Keratinocyte (primary cell): ENCODE measurements at regions not wholly inside any gene's neighbourhood (a gene's known extent, or its start where the extent isn't known, plus 50 kb on each side); places are given as distances from the start of the nearest gene placed in this dataset.

Experiments
- DNase-seq: peaks from one replicate; pipeline ENCODE4 v3.0.0-alpha.2; 2011; ENCODE audit warnings: low read depth, missing footprints, low spot score
- FAIRE-seq: peaks from 2 replicates; lab custom pipeline; 2011; peaks lifted over from hg19 to GRCh38; lab: Jason Lieb, UNC
- H2AFZ ChIP-seq: 2 replicates; pipeline ENCODE4 v1.6.0; 2012; ENCODE audit warnings: low read length, control low read depth, inconsistent platforms; ENCODE audit not compliant: control insufficient read depth
- H3K27ac ChIP-seq: 2 replicates; pipeline ENCODE4 v1.5.1; 2011; ENCODE audit warnings: low read length; ENCODE audit not compliant: control insufficient read depth, insufficient read depth
- H3K27me3 ChIP-seq: 3 replicates; pipeline ENCODE4 v1.6.0; 2011; ENCODE audit warnings: low read length; ENCODE audit not compliant: control insufficient read depth, insufficient read depth; ENCODE audit errors: extremely low read depth
- H3K36me3 ChIP-seq, 2 experiments: 2 replicates in 1 of 2; 3 replicates in 1 of 2; pipeline ENCODE4 v1.5.1; 2011; ENCODE audit warnings: low read length in 2 of 2, mild to moderate bottlenecking in 1 of 2; ENCODE audit not compliant: control insufficient read depth in 2 of 2, insufficient read depth in 2 of 2; ENCODE audit errors: extremely low read depth in 1 of 2
- H3K4me1 ChIP-seq: 3 replicates; pipeline ENCODE4 v1.5.1; 2011; ENCODE audit warnings: low read length; ENCODE audit not compliant: control insufficient read depth, insufficient read depth; ENCODE audit errors: extremely low read depth
- H3K4me2 ChIP-seq: 3 replicates; pipeline ENCODE4 v1.6.0; 2011; ENCODE audit warnings: low read depth, low read length; ENCODE audit not compliant: control insufficient read depth, insufficient read depth; ENCODE audit errors: extremely low read depth
- H3K4me3 ChIP-seq, 3 experiments: fragments of 200-600 bp in 1 of 3; sonication (generic) in 1 of 3; 2 replicates in 2 of 3; 3 replicates in 1 of 3; pipeline ENCODE4 v1.5.1; 2011 to 2016; ENCODE audit warnings: low read length in 3 of 3, mild to moderate bottlenecking in 3 of 3, control low read depth in 2 of 3, inconsistent platforms in 1 of 3, low read depth in 1 of 3, mixed read lengths in 1 of 3, mixed run types in 1 of 3, moderate library complexity in 1 of 3; ENCODE audit not compliant: control insufficient read depth in 2 of 3, insufficient read depth in 2 of 3; ENCODE audit errors: extremely low read depth in 1 of 3
- H3K79me2 ChIP-seq: 2 replicates; pipeline ENCODE4 v1.6.0; 2012; ENCODE audit warnings: low read length; ENCODE audit not compliant: control insufficient read depth, insufficient read depth
- H3K9ac ChIP-seq: 3 replicates; pipeline ENCODE4 v1.6.0; 2011; ENCODE audit warnings: low read length; ENCODE audit not compliant: control insufficient read depth, insufficient read depth; ENCODE audit errors: extremely low read depth
- H3K9me1 ChIP-seq: 3 replicates; pipeline ENCODE4 v1.6.0; 2011; ENCODE audit warnings: low read length; ENCODE audit not compliant: control insufficient read depth, insufficient read depth; ENCODE audit errors: extremely low read depth
- H3K9me3 ChIP-seq: 2 replicates; pipeline ENCODE4 v1.5.1; 2012; ENCODE audit warnings: low read depth, low read length; ENCODE audit not compliant: control insufficient read depth
- H4K20me1 ChIP-seq: 3 replicates; pipeline ENCODE4 v1.6.0; 2011; ENCODE audit warnings: low read length; ENCODE audit not compliant: control insufficient read depth, insufficient read depth; ENCODE audit errors: extremely low read depth
- EZH2 ChIP-seq: IDR thresholded peaks from one replicate; pipeline ENCODE4 v1.6.1; 2012; ENCODE audit warnings: inconsistent platforms, mild to moderate bottlenecking, low read length, moderate library complexity
- dilution Hi-C: fragments of 300-500 bp; cut with MboI; formaldehyde crosslinking; loops from one replicate; pipeline ENCODE4 v1.7.0; 2020; ENCODE audit warnings: low sequenced_read_pairs; ENCODE audit not compliant: extremely low pct_ligation_motif_present
- TF ChIP-seq, protein P1 (sequence below), 3 experiments: IDR thresholded peaks in 1 of 3; conservative IDR thresholded peaks in 1 of 3; optimal IDR thresholded peaks in 1 of 3; 2 replicates in 2 of 3; 3 replicates in 1 of 3; pipeline versions ENCODE3 to v1.5.1; 2011; ENCODE audit warnings: low read length in 3 of 3, mild to moderate bottlenecking in 3 of 3, moderate library complexity in 2 of 3, control low read depth in 1 of 3, inconsistent platforms in 1 of 3; ENCODE audit not compliant: insufficient read depth in 2 of 3; ENCODE audit errors: extremely low read depth in 1 of 3

DNA sequence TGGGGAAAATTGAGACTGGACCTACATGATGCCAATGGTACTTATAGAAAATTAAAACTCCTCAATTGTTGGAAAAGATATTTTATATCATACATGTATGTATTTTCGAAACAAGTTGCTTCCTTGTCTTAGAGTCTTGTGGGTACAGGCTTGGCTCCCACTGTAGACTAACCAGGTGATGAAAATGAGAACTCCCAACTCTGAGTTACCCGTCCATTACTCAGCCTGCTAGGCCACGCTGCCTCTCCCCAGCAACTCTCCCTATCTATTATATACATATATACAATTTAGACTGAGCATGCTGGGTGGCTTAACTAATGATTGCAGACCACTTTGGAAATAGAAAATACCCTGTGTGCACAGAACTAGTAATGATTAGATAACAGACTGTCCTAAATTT lies 628.7 kb downstream of the LMO4 start:
- Histone ChIP-seq H3K36me3 (no peaks in the 10 kb centered on the region), H3K79me2 (no peaks in the 10 kb centered on the region), H3K27ac (no peak overlapping the region), H3K4me1 (peaks cover 19% of the 10 kb centered on the region), H3K4me3 (no peak overlapping the region), H3K9me1 (no peaks in the 10 kb centered on the region), H3K9ac (no peak overlapping the region), H3K27me3 (no peaks in the 10 kb centered on the region), H4K20me1 (no peaks in the 10 kb centered on the region), H3K9me3 (no peaks in the 10 kb centered on the region), H2AFZ (no peak overlapping the region), H3K4me2 (no peak overlapping the region)
- FAIRE-seq, result no peak
- TF ChIP-seq, protein P1, sequence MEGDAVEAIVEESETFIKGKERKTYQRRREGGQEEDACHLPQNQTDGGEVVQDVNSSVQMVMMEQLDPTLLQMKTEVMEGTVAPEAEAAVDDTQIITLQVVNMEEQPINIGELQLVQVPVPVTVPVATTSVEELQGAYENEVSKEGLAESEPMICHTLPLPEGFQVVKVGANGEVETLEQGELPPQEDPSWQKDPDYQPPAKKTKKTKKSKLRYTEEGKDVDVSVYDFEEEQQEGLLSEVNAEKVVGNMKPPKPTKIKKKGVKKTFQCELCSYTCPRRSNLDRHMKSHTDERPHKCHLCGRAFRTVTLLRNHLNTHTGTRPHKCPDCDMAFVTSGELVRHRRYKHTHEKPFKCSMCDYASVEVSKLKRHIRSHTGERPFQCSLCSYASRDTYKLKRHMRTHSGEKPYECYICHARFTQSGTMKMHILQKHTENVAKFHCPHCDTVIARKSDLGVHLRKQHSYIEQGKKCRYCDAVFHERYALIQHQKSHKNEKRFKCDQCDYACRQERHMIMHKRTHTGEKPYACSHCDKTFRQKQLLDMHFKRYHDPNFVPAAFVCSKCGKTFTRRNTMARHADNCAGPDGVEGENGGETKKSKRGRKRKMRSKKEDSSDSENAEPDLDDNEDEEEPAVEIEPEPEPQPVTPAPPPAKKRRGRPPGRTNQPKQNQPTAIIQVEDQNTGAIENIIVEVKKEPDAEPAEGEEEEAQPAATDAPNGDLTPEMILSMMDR (optimal IDR thresholded peaks at IDR 0.05 in 1 of 3, IDR thresholded peaks at IDR 0.05 in 1 of 3, conservative IDR thresholded peaks at IDR 0.05 in 1 of 3; ENCODE audit: extremely low read depth in 1 of 3, insufficient read depth in 2 of 3, low read length in 3 of 3), result no peak
- no peak for TF ChIP-seq EZH2
- DNase-seq, result no peak
- dilution Hi-C loops, result no loop called here

- DNase-seq, result no peak
- Histone ChIP-seq H2AFZ (no peak overlapping the region), H3K36me3 (no peaks in the 10 kb centered on the region), H4K20me1 (no peaks in the 10 kb centered on the region), H3K27me3 (no peaks in the 10 kb centered on the region), H3K9ac (no peak overlapping the region), H3K79me2 (no peaks in the 10 kb centered on the region), H3K9me3 (no peaks in the 10 kb centered on the region), H3K9me1 (no peaks in the 10 kb centered on the region), H3K4me2 (no peak overlapping the region), H3K27ac (no peak overlapping the region), H3K4me3 (no peak overlapping the region), H3K4me1 (peaks cover 22% of the 10 kb centered on the region)
- TF ChIP-seq, protein P1 (optimal IDR thresholded peaks at IDR 0.05 in 1 of 3, IDR thresholded peaks at IDR 0.05 in 1 of 3, conservative IDR thresholded peaks at IDR 0.05 in 1 of 3; ENCODE audit: extremely low read depth in 1 of 3, insufficient read depth in 2 of 3, low read length in 3 of 3), result no peak
- dilution Hi-C loops, result no loop called here
- FAIRE-seq, result no peak
Measured at GRCh38 chr1:87958201-87958600, 629.5 kb downstream of the LMO4 start.
